GM19372 (cell line): ENCODE measurements at regions not wholly inside any gene's neighbourhood (a gene's known extent, or its start where the extent isn't known, plus 50 kb on each side); places are given as distances from the start of the nearest gene placed in this dataset.

Experiments used
- ATAC-seq: cut with Tn5 transposase; IDR thresholded peaks from one replicate; pipeline ENCODE4 v1.9.1; 2021; ENCODE audit warnings: mild to moderate bottlenecking, low read depth, moderate library complexity; ENCODE audit not compliant: unreplicated experiment

- no peak for ATAC-seq
Measured at GRCh38 chr11:36928621-36929020, 330.6 kb upstream of the RAG2 start.

GRCh38 chr11:36899800-36900199, 301.8 kb upstream of the RAG2 start:
- no peak for ATAC-seq

GRCh38 chr11:36890841-36891240, 292.8 kb upstream of the RAG2 start:
- ATAC-seq: no peak

- ATAC-seq: no peak
Measured at GRCh38 chr11:36890121-36890679, 292.2 kb upstream of the RAG2 start.

GRCh38 chr11:36885154-36885553, 287.1 kb upstream of the RAG2 start:
- ATAC-seq: no peak

GRCh38 chr11:36878737-36879136, 280.7 kb upstream of the RAG2 start:
- no peak for ATAC-seq

- no peak for ATAC-seq
Measured at GRCh38 chr11:36877149-36877548, 279.1 kb upstream of the RAG2 start.

- no peak for ATAC-seq
Measured at GRCh38 chr11:36876266-36876665, 278.2 kb upstream of the RAG2 start.

- no peak for ATAC-seq
Measured at GRCh38 chr11:36874291-36874690, 276.3 kb upstream of the RAG2 start.

GRCh38 chr11:36870361-36870760, 272.3 kb upstream of the RAG2 start:
- no peak for ATAC-seq

- ATAC-seq: no peak
Measured at GRCh38 chr11:36868380-36868779, 270.3 kb upstream of the RAG2 start.

- no peak for ATAC-seq
Measured at GRCh38 chr11:36865846-36866245, 267.8 kb upstream of the RAG2 start.

- no peak for ATAC-seq
Measured at GRCh38 chr11:36854875-36855274, 256.8 kb upstream of the RAG2 start.

- no peak for ATAC-seq
Measured at GRCh38 chr11:36848660-36849059, 250.6 kb upstream of the RAG2 start.

GRCh38 chr11:36840378-36840777, 242.3 kb upstream of the RAG2 start:
- ATAC-seq: no peak

- ATAC-seq: no peak
Measured at GRCh38 chr11:36837831-36838437, 239.9 kb upstream of the RAG2 start.

GRCh38 chr11:36825251-36825650, 227.2 kb upstream of the RAG2 start:
- ATAC-seq: no peak

GRCh38 chr11:36824349-36824748, 226.3 kb upstream of the RAG2 start:
- no peak for ATAC-seq

GRCh38 chr11:36822829-36823228, 224.8 kb upstream of the RAG2 start:
- no peak for ATAC-seq

GRCh38 chr11:36818410-36818809, 220.4 kb upstream of the RAG2 start:
- no peak for ATAC-seq

- no peak for ATAC-seq
Measured at GRCh38 chr11:36817336-36817965, 219.4 kb upstream of the RAG2 start.

- no peak for ATAC-seq
Measured at GRCh38 chr11:36809303-36809702, 211.3 kb upstream of the RAG2 start.
